ENCODE measurements at regions not wholly inside any gene's neighbourhood (a gene's known extent, or its start where the extent isn't known, plus 50 kb on each side); places are given as distances from the start of the nearest gene placed in this dataset.
A peak's percentile ranks its signal among the peaks of the same experiment; 100 is the strongest.

DNA sequence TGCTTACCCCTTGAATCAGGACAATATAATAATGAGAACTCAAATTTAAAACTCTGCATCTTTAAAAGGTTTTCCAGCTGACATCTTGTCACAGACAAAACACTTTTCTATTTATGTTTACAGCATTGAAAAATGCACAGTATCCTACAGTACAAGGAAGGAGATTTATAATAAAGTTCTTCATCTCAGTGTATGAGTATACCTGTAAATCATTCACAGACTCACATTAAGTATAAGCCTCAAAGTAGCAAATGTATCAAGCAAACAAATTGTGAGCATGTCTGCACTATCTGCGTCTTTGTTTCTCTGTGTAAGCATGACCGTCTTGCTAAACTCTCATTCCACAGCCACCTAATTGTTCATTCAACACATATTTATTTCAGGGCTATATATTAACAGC, 52.8 kb downstream of the PPP1R2C start:
- no peak for ATAC-seq
- H3K36me3 Mint-ChIP-seq (ENCODE audit: low read depth) = no peaks in the 10 kb centered on the region
- H3K27ac Mint-ChIP-seq = no peak overlapping the region
- no peak overlapping the region for H3K4me3 Mint-ChIP-seq
- DNase-seq = no peak
- no peaks in the 10 kb centered on the region for H3K4me1 Mint-ChIP-seq
- H3K27me3 Mint-ChIP-seq = no peaks in the 10 kb centered on the region
- no peaks in the 10 kb centered on the region for H3K9me3 Mint-ChIP-seq

DNA sequence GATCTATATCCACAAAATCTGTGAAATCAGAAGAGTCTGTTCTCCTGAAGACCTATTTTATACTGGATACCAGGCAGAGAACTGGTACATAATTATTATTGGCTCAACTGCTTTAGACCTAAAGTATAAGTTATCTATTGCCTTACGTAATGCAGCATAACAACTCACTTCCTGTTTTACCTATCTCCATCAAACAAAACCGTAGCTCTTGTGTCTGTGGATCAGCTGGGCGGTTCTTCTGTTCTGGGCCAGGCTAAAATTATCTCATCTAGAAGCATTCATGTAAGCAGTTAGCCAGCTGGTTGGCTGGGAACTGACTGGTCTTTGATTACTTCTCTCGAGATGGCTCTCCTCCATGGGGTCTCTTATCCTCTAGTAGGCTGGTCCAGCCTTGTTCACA, 57.8 kb downstream of the PPP1R2C start:
- Mint-ChIP-seq H3K27ac (no peak overlapping the region), H3K4me1 (peaks cover 2% of the 10 kb centered on the region), H3K4me3 (no peak overlapping the region), H3K36me3 (ENCODE audit: low read depth) (no peaks in the 10 kb centered on the region), H3K27me3 (no peaks in the 10 kb centered on the region), H3K9me3 (no peaks in the 10 kb centered on the region)
- DNase-seq (no peak), ATAC-seq (no peak)

GRCh38 chrX:42715701-42716262, 62.2 kb downstream of the PPP1R2C start:
- Mint-ChIP-seq H3K27ac (no peak overlapping the region), H3K9me3 (no peaks in the 10 kb centered on the region), H3K27me3 (no peaks in the 10 kb centered on the region), H3K4me3 (no peak overlapping the region), H3K4me1 (peaks cover 3% of the 10 kb centered on the region), H3K36me3 (ENCODE audit: low read depth) (no peaks in the 10 kb centered on the region)
- DNase-seq (no peak), ATAC-seq (no peak)

GRCh38 chrX:42714981-42715700, 62.8 kb downstream of the PPP1R2C start:
- DNase-seq = peak; percentile 27
- Mint-ChIP-seq H3K9me3 (peaks cover under 1% of the 10 kb centered on the region), H3K36me3 (ENCODE audit: low read depth) (no peaks in the 10 kb centered on the region), H3K4me3 (no peak overlapping the region), H3K4me1 (peaks cover 5% of the 10 kb centered on the region), H3K27me3 (no peaks in the 10 kb centered on the region), H3K27ac (no peak overlapping the region)
- peak; percentile 63 for ATAC-seq

- Mint-ChIP-seq H3K4me1 (peaks cover 5% of the 10 kb centered on the region), H3K9me3 (peaks cover 4% of the 10 kb centered on the region), H3K27me3 (no peaks in the 10 kb centered on the region), H3K27ac (no peak overlapping the region), H3K36me3 (ENCODE audit: low read depth) (no peaks in the 10 kb centered on the region), H3K4me3 (no peak overlapping the region)
- DNase-seq (no peak), ATAC-seq (no peak)
Observed at GRCh38 chrX:42710452-42710851, 67.5 kb downstream of the PPP1R2C start.

DNA sequence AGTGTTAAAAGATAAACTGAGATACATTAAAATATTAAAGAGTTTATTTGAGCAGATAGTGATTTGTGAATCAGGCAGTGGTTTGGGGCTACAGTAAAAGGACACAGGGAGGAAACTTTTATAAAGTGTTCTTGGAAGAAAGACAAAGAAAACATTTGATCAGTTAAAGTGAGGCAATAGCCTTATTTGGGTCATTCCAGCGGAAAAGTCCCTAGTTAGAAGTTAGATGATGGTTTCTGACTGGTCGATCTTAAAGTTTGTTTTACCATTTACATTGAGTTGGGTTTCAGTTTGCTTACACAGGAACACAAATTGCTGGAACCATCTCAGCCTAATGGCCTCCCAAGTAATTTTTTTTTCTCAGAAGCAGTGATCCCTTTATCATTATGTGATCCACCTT, 69.7 kb downstream of the PPP1R2C start:
- DNase-seq (no peak), ATAC-seq (no peak)
- Mint-ChIP-seq H3K9me3 (peaks cover 4% of the 10 kb centered on the region), H3K4me3 (no peak overlapping the region), H3K27me3 (no peaks in the 10 kb centered on the region), H3K4me1 (peaks cover 10% of the 10 kb centered on the region), H3K36me3 (ENCODE audit: low read depth) (no peaks in the 10 kb centered on the region), H3K27ac (no peak overlapping the region)

DNA sequence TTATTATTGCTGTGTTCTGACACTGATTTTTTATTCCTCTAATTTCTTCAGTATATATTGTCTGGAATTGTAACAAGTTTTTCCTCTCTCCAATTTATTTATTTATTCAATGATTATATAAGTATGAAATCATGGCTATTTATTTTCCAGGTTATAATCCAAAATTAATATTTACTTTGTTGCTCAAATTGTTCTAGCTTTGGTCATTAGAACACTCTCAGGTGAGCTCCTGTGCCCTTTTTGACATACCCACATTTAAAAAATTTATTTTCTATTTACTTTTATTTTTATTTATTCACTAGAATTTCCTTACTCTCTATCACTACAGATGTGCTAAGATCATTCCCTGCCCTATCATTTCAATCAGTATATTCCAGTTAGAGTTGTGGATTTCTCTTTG, 70.2 kb downstream of the PPP1R2C start:
- Mint-ChIP-seq H3K4me1 (peaks cover 10% of the 10 kb centered on the region), H3K9me3 (peaks cover 4% of the 10 kb centered on the region), H3K4me3 (no peak overlapping the region), H3K27ac (no peak overlapping the region), H3K27me3 (no peaks in the 10 kb centered on the region), H3K36me3 (ENCODE audit: low read depth) (no peaks in the 10 kb centered on the region)
- no peak for DNase-seq
- ATAC-seq = no peak

GRCh38 chrX:42704454-42704853, 73.5 kb downstream of the PPP1R2C start:
- DNase-seq = no peak
- Mint-ChIP-seq H3K9me3 (no peaks in the 10 kb centered on the region), H3K36me3 (ENCODE audit: low read depth) (no peaks in the 10 kb centered on the region), H3K4me3 (no peak overlapping the region), H3K4me1 (peaks cover 8% of the 10 kb centered on the region), H3K27me3 (no peaks in the 10 kb centered on the region), H3K27ac (no peak overlapping the region)
- ATAC-seq = peak; percentile 63

GRCh38 chrX:42697544-42697943, 80.4 kb downstream of the PPP1R2C start:
- H3K27me3 Mint-ChIP-seq = no peaks in the 10 kb centered on the region
- DNase-seq = no peak
- peaks cover 11% of the 10 kb centered on the region for H3K4me1 Mint-ChIP-seq
- no peak for ATAC-seq
- no peak overlapping the region for H3K27ac Mint-ChIP-seq
- no peak overlapping the region for H3K4me3 Mint-ChIP-seq
- no peaks in the 10 kb centered on the region for H3K36me3 Mint-ChIP-seq (ENCODE audit: low read depth)
- H3K9me3 Mint-ChIP-seq = no peaks in the 10 kb centered on the region

GRCh38 chrX:42696536-42697124, 81.3 kb downstream of the PPP1R2C start:
- no peak for DNase-seq
- Mint-ChIP-seq H3K27me3 (no peaks in the 10 kb centered on the region), H3K9me3 (no peaks in the 10 kb centered on the region), H3K4me1 (peaks cover 11% of the 10 kb centered on the region), H3K27ac (no peak overlapping the region), H3K36me3 (ENCODE audit: low read depth) (no peaks in the 10 kb centered on the region), H3K4me3 (no peak overlapping the region)
- ATAC-seq = no peak

GRCh38 chrX:42695800-42696358, 82.1 kb downstream of the PPP1R2C start:
- Mint-ChIP-seq H3K36me3 (ENCODE audit: low read depth) (no peaks in the 10 kb centered on the region), H3K27ac (no peak overlapping the region), H3K9me3 (no peaks in the 10 kb centered on the region), H3K27me3 (no peaks in the 10 kb centered on the region), H3K4me1 (peaks cover 11% of the 10 kb centered on the region), H3K4me3 (no peak overlapping the region)
- ATAC-seq (no peak), DNase-seq (no peak)

DNA sequence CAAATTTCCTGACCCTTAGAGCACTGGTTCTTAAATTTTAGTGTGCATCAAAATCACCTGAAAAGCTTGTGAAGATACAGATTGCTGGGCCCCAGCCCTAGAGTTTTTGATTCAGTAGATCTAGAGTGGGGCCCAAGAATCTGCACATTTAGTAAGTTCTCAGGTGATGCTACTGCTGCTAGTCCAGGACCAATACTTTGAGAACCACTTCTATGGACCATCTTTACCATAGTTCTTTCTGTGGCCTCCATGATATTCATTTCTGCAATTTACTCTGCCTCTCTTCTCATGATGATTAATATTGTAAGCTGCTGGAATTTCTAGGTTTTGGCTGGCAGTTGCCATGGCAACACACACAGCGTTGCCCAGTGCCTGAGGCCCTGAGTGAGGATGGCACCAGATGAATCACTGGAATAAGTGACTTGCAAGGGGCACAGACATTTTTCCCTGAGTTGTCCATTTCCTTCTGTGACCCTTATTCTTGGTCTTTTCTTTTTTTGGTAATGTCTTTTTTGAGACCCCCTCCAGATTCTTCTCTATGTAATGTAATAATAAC, 83.6 kb downstream of the PPP1R2C start:
- ATAC-seq (peak; percentile 24), DNase-seq (no peak)
- no peaks in the 10 kb centered on the region for H3K27me3 Mint-ChIP-seq
- H3K9me3 Mint-ChIP-seq = no peaks in the 10 kb centered on the region
- H3K4me3 Mint-ChIP-seq = no peak overlapping the region
- H3K27ac Mint-ChIP-seq = no peak overlapping the region
- H3K36me3 Mint-ChIP-seq (ENCODE audit: low read depth) = no peaks in the 10 kb centered on the region
- H3K4me1 Mint-ChIP-seq = peaks cover 11% of the 10 kb centered on the region

DNA sequence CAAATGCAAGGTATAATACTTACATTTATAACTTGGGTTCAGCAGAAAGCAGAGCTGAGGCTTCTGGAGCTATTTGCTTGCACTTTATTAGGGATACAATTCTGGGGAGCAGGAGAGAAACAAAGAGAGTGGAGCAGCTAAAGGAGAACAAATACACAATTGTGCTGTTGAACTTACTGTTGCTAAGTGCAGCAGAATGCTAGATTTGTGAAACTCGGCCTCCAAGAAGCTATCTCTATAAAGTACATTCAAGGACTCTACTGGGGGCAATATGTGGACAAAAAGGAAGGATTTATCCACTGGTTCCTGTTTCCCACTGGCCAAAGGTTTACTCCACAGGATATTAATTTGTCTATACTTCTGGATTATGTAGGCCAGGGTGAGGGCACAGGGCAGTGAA, 86.8 kb downstream of the PPP1R2C start:
- ATAC-seq (no peak), DNase-seq (no peak)
- Mint-ChIP-seq H3K27me3 (no peaks in the 10 kb centered on the region), H3K27ac (no peak overlapping the region), H3K4me1 (peaks cover 10% of the 10 kb centered on the region), H3K4me3 (no peak overlapping the region), H3K9me3 (no peaks in the 10 kb centered on the region), H3K36me3 (ENCODE audit: low read depth) (no peaks in the 10 kb centered on the region)

DNA sequence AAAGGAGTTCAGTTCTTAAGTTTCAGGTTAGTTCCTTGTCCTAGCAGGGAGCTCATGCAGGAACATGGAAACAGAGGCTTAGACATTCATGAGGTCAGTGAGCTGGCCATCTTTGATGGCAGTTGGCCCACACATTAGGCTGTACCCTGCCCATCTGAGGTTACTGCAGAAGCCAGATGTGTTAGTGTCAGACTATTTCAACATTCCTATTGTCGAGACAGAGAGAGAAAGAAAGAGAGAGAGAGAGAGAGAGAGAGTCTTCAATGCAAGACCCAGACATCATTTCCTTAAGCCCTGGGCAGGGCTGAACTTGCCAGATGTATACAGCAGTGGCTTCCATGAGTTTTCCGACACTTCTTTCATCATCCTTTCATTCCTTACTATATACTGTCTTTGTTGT, 91.3 kb downstream of the PPP1R2C start:
- DNase-seq = no peak
- no peaks in the 10 kb centered on the region for H3K4me1 Mint-ChIP-seq
- H3K36me3 Mint-ChIP-seq (ENCODE audit: low read depth) = no peaks in the 10 kb centered on the region
- no peaks in the 10 kb centered on the region for H3K9me3 Mint-ChIP-seq
- no peak overlapping the region for H3K4me3 Mint-ChIP-seq
- H3K27ac Mint-ChIP-seq = no peak overlapping the region
- no peak for ATAC-seq
- H3K27me3 Mint-ChIP-seq = no peaks in the 10 kb centered on the region

GRCh38 chrX:42686296-42686695, 91.7 kb downstream of the PPP1R2C start:
- H3K36me3 Mint-ChIP-seq (ENCODE audit: low read depth) = no peaks in the 10 kb centered on the region
- ATAC-seq (no peak), DNase-seq (no peak)
- no peak overlapping the region for H3K27ac Mint-ChIP-seq
- no peaks in the 10 kb centered on the region for H3K4me1 Mint-ChIP-seq
- H3K4me3 Mint-ChIP-seq = no peak overlapping the region
- no peaks in the 10 kb centered on the region for H3K9me3 Mint-ChIP-seq
- H3K27me3 Mint-ChIP-seq = no peaks in the 10 kb centered on the region
